Renal cortex interstitium (tissue), 11 donors: ENCODE measurements at regions not wholly inside any gene's neighbourhood (a gene's known extent, or its start where the extent isn't known, plus 50 kb on each side); places are given as distances from the start of the nearest gene placed in this dataset.
A peak's percentile ranks its signal among the peaks of the same experiment; 100 is the strongest.

Experiments
- DNase-seq, 11 donors: peaks; one replicate each; pipeline ENCODE4 v3.0.0-alpha.2; 2013; ENCODE audit warnings: low read depth in 9 of 11, low spot score in 4 of 11; ENCODE audit errors: extremely low read depth in 1 of 11

DNA sequence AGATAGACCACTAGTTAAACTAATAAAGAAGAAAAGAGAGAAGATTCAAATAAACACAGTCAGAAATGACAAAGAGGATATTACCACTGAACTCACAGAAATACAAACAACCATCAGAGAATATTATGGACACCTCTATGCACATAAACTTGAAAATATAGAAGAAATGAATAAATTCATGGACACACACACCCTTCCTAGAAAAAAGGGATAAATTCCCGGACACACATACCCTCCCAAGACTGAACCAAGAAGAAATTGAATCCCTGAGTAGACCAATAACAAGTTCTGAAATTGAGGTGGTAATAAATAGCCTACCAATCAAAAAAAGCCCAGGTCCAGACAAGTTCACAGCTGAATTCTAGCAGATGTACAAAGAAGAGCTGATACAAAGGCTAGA is 187.9 kb downstream of the SEC23A start:
- DNase-seq: no peak

- no peak for DNase-seq
Observed at GRCh38 chr14:38910092-38910491, 192.9 kb downstream of the SEC23A start.

DNA sequence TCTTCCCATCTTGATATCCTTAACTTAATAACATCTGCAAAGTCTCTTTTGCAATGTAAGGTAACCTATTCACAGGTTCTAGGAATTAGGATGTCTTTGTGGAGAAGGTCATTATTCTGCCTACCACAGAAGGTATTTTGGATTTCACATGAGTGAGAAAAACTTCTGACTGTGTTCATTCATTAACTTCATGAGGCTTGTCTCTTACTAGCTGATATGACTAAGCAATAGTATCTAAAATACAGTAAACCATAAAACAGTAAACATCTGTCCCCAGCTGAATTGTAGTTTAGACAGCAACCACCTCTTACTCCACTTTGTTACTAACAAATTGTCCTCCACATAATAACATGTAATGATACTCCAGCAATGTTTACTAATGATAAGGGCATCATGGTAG is 198.1 kb downstream of the SEC23A start:
- DNase-seq: no peak

GRCh38 chr14:38901791-38902190 is 201.2 kb downstream of the SEC23A start:
- no peak for DNase-seq

DNA sequence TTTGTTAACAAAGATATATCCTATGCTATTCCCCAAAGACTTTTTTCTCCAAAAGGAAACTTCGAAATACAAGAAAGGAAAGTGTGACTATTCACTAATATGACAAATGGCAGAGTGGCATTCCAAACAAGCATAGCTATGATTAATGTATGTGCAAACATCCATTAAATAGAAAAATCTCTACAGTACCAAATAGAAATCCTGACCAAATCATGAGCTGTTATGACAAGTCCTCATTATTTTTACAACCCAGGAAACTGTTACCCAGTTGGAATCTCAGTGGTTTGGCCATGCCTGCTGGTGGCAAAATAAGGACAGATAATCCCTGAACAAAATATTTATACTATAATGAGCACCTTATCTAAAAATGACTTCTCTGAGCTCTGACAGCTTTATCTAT is 202.1 kb downstream of the SEC23A start:
- DNase-seq: no peak

- DNase-seq: no peak
Observed at GRCh38 chr14:38887696-38888095, 215.3 kb downstream of the SEC23A start.

DNA sequence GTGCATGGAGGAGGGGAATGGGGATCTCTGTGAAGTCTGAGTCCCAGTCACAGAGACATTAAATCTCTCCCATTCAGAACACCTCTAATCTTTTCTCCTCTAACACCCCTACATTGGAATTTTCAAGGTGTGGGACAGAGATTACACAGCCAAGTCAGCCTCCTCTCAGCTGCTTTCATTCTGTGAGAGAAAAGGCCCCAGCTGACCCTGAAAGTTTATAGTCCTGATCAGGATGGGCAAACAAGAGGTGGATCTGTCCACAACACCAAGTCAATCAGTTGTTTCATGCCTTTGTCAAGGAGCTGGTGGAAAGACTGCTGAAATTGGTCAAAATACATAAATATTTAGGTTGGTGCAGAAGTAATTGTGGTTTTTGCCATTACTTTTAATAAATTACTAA is 218.9 kb downstream of the SEC23A start:
- DNase-seq: no peak

- no peak for DNase-seq
Observed at GRCh38 chr14:38883127-38883526, 219.9 kb downstream of the SEC23A start.

DNA sequence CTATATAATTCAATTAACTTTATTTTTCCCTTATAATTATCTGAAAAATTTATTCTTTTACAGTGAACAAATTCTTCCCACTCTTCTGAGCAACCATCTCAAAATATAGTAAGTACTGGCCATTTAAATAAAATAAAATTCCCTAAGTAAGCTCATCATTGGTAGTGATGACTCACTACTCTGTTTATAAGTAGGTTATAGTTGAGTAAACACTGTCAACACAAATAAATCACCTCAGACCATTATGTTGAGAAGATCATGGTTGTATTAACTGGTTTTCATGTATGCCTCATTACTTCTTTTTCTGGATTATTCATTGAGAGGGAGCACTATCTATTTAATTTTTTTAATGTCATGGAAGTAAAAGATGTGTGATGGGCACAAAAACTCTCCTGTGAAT is 220.5 kb downstream of the SEC23A start:
- DNase-seq: no peak

DNA sequence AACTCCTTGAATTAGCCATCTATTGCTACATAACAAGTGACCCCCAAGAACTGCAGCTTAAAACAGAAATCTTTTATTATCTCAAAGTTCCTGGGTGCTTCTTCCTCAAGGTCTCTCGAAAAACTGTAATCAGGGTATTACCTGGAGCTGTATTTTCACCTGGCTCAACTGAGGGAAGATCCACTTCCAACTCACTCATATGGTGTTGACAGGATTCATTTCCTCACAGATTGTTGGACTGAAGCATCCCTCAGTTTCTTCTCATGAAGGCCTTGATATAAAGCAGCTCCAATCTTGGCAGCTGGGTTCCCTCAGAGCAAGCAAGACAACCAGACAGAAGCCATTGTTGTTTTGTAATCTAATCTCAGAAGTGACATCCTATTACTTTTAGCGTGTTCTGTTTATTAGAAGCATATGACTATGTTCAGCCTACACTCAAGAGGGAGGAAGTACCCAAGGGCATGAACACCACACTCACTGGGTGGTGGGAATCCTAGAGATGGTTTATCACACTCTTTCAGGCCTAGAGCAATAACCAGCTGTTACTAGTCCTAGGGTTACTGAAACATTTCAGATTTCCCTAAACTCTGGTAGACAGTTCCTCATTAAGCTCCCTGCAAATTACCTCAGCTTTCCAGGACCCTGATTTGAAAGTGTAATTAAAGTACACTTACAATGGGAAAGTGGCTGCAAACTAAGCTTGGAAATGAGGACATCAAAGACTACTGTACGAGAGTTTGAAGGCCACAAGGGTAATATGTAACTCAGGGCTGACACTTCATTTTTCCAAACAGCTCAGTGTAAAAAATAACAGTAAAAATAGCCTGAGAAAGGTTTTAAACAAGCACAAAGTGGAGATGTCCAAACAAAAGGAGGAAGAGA is 222.2 kb downstream of the SEC23A start:
- no peak for DNase-seq

DNA sequence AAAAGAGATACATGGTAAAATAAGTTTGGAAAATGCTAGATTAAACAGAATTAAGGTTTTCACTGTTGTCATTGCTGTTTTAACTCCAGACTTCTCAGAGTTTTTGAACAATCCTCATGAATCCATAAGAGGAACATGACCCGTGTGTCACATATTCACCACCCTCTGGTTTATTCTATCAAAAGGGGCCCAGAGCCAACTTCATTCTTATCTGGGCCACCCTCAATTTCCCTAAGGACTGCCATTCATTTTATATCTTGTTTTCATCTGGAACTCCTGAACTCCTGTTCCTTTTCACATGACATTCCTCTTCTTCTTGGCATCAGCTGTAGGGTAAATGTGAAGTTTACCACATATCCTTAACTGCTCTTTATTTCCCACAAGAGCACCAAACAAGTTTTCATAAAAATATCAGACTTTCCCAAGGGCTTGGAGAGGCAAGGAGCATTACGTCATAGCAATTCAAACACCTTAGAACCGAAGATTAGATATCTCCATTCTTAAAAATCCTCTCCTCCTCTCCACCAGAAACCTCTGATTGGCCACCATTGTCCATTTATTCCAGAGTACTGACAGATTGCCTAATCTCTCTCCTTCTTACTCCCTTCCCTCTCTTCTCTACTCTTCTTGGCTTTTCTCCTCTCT is 225.2 kb downstream of the SEC23A start:
- DNase-seq: no peak

DNA sequence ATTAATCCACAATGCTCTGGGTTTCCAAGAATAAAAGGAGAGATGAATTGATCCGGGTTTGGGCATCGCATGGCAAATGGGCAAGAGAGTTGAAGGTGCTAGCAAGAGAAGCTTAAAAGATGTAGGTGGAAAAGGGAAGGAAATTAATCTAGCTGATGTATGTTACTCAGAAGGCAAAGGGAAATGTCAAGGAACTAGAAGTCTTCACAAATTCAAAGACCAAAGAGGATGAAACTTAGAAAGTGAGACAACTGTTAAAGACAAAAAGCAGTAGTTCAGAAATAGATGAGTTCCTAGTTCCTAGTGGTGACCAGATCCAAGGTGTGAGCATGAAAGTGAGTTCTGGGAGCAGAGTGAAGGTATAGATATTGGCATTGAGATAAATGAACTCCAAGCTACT is 228.3 kb downstream of the SEC23A start:
- DNase-seq: no peak

DNA sequence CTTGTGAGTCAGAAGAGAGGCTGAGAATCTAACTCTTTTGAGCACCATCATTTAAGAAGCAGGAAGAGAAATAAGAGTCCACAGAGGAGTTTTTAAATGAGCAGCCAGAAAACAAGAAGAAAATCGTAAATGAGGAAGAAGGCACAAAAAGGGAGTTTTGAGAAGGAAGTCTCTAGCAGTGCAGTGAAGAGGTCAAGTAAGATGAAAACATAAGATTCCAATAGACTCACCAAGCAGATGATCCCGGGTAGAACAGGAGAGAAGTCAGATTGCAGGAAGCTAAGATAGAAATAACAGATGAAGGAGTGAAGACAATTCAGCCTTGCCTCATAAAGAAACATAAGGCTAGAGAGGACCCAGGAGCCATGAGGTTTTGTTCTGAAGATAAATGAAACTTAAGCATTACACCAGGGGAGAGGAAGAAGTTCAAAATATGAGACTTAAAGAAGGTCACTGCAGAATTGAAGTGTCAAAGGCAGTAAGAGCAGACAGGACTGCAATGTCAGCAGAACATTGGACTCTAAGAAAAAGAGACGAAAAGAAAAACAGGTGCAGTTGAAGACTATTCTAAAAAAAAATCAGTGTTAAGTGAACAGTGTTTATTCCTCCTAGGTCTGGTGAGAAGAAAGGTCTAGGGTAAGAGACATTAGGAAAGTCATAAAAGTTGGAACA is 229.0 kb downstream of the SEC23A start:
- no peak for DNase-seq

- no peak for DNase-seq
Observed at GRCh38 chr14:38870296-38870836, 232.7 kb downstream of the SEC23A start.

- peak in 7 of 11 donors; percentile 29 to 61 (median 52) for DNase-seq
Observed at GRCh38 chr14:38868399-38869290, 234.4 kb downstream of the SEC23A start.

GRCh38 chr14:38867561-38868150 is 235.4 kb downstream of the SEC23A start:
- peak; percentile 61 to 81 (median 78) for DNase-seq

DNA sequence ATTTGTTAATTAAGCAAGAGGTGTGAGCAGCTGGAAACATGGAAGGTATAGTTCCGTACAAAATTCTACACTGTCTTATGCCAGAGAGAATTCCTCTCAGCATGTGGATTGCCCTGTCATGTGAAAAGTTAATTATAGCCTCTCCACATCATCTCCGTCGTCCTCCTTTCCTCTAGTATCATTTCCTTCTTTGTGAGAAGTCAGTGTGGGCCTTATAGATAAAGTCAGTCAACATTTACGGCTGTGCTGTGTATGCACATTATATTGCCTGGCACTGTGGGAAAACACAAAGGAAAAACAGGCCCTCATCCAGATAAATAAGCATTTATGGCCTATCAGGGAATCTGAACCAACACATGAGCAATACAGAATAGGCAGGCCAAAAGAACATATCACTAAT is 236.6 kb downstream of the SEC23A start:
- no peak for DNase-seq

- no peak for DNase-seq
Observed at GRCh38 chr14:38862366-38862765, 240.7 kb downstream of the SEC23A start.

DNA sequence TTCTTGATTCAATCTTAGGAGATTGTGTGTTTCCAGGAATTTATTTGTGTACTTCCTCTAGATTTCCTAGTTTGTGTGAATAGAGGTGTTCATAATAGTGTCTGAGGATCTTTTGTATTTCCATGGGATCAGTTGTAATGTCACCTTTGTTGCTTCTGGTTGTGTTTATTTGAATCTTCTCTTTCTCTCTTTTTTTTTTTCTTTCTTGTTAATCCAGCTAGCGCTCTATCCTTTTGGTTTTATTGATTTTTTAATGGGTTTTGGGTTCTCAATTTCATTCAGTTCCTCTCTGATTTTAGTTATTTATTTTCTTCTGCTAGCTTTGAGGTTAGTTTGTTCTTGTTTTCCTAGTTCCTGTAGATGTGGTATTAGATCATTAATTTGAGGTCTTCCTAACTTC is 242.5 kb downstream of the SEC23A start:
- DNase-seq: no peak
